ENCODE measurements at regions not wholly inside any gene's neighbourhood (a gene's known extent, or its start where the extent isn't known, plus 50 kb on each side); places are given as distances from the start of the nearest gene placed in this dataset.

GRCh38 chr12:125989696-125990095 is 924.5 kb downstream of the AACS start:
- Histone ChIP-seq H2AK5ac (ENCODE audit: low read depth, low read length) (no peak overlapping the region), H3K14ac (ENCODE audit: insufficient read length) (no peak overlapping the region), H3K23me2 (ENCODE audit: low read depth, low read length) (no peaks in the 10 kb centered on the region), H2BK5ac (ENCODE audit: low read depth, low read length) (no peak overlapping the region), H3K79me1 (ENCODE audit: low read depth, low read length) (no peaks in the 10 kb centered on the region), H3K4me2 (ENCODE audit: insufficient read depth in 1 of 2, low read depth in 2 of 2, low read length in 2 of 2) (no peak overlapping the region), H3K9me3 (ENCODE audit: insufficient read depth in 2 of 2, low read depth in 1 of 2, low read length in 1 of 2) (no peaks in the 10 kb centered on the region), H3K18ac (ENCODE audit: extremely low read depth, low read length) (no peak overlapping the region), H2BK120ac (replicated peaks; ENCODE audit: low read depth, low read length) (no peak overlapping the region), H3K36me3 (ENCODE audit: control insufficient read depth in 2 of 4, insufficient read depth in 4 of 4, low read length in 3 of 4) (no peaks in the 10 kb centered on the region), H3K27ac (ENCODE audit: low read depth, low read length) (no peak overlapping the region), H3K79me2 (ENCODE audit: control insufficient read depth in 1 of 2, insufficient read depth in 2 of 2, low read length in 2 of 2) (no peaks in the 10 kb centered on the region), H3K56ac (replicated peaks; ENCODE audit: insufficient read length, low read depth, low read length) (no peak overlapping the region), H4K20me1 (replicated peaks in 1 of 2; ENCODE audit: control insufficient read depth in 1 of 2, insufficient read depth in 2 of 2, low read length in 2 of 2) (no peaks in the 10 kb centered on the region), H3K4me3 (ENCODE audit: extremely low read depth in 1 of 4, insufficient read depth in 2 of 4, low read depth in 3 of 4, low read length in 4 of 4) (no peak overlapping the region), H4K91ac (replicated peaks; ENCODE audit: insufficient read length, low read length) (no peak overlapping the region), H2BK20ac (ENCODE audit: low read length) (no peak overlapping the region), H3K23ac (ENCODE audit: insufficient read length) (no peak overlapping the region), H2BK12ac (ENCODE audit: low read depth, low read length) (no peak overlapping the region), H3K9ac (replicated peaks in 1 of 4; ENCODE audit: extremely low read depth in 1 of 4, low read depth in 3 of 4, low read length in 3 of 4) (no peak overlapping the region), H2BK15ac (ENCODE audit: low read length) (no peak overlapping the region), H4K8ac (ENCODE audit: extremely low read depth, insufficient read depth, low read length) (no peak overlapping the region), H3K4ac (replicated peaks; ENCODE audit: insufficient read length, low read depth, low read length) (no peak overlapping the region), H3K27me3 (replicated peaks in 1 of 4; ENCODE audit: control insufficient read depth in 3 of 4, extremely low read depth in 1 of 4, insufficient read depth in 3 of 4, low read length in 3 of 4) (peaks cover 0 to 3% (median 1%) of the 10 kb centered on the region in 4 experiments; a peak in 4 of 7 replicates), H3K4me1 (replicated peaks in 1 of 4; ENCODE audit: control insufficient read depth in 3 of 4, insufficient read depth in 4 of 4, low read length in 3 of 4) (no peaks in the 10 kb centered on the region; a peak in 1 of 7 replicates), H2AFZ (ENCODE audit: low read length) (no peak overlapping the region), H4K5ac (ENCODE audit: insufficient read length, low read depth, low read length) (no peak overlapping the region)
- FAIRE-seq (no peak), DNase-seq (ENCODE audit: low read depth in 1 of 2, low spot score in 2 of 2) (no peak)
- WGBS, 2 experiments (ENCODE audit: extremely low coverage in 1 of 2, insufficient coverage in 1 of 2, insufficient read length in 1 of 2, insufficient replicate concordance in 2 of 2, low coverage in 1 of 2, low lambda C conversion rate in 2 of 2, missing lambda C conversion rate in 1 of 2): 85% methylated on average over 2 of the region's 2 CpGs; no CpG with 5 or more reads in 1 of the 2 experiments
- ChIA-PET POLR2A (ENCODE audit: partially characterized antibody) (no interaction called here), CTCF (ENCODE audit: partially characterized antibody) (no interaction called here)
- TF ChIP-seq YY1 (IDR thresholded peaks at IDR 0.05; ENCODE audit: low read depth, low read length): no peak
- TF ChIP-seq RXRA (IDR thresholded peaks at IDR 0.05; ENCODE audit: insufficient read depth, low read depth, low read length): no peak
- TF ChIP-seq ZNF274 (IDR thresholded peaks at IDR 0.05; ENCODE audit: borderline replicate concordance, extremely low read depth, low read length): no peak
- no peak for TF ChIP-seq CBX5 (IDR thresholded peaks at IDR 0.05; ENCODE audit: low read depth, low read length)
- TF ChIP-seq EP300 (IDR thresholded peaks at IDR 0.05; ENCODE audit: borderline replicate concordance in 1 of 2, low read depth in 2 of 2, low read length in 2 of 2): no peak
- no peak for TF ChIP-seq CEBPB (IDR thresholded peaks at IDR 0.05; ENCODE audit: low read depth, low read length)
- no peak for TF ChIP-seq NRF1 (IDR thresholded peaks at IDR 0.05; ENCODE audit: low read depth, low read length)
- no peak for TF ChIP-seq BRCA1 (IDR thresholded peaks at IDR 0.05; ENCODE audit: low read depth, low read length)
- no peak for TF ChIP-seq USF2 (IDR thresholded peaks at IDR 0.05; ENCODE audit: low read length)
- TF ChIP-seq PHF8 (conservative IDR thresholded peaks at IDR 0.05; ENCODE audit: low read depth, low read length): no peak
- no peak for TF ChIP-seq POLR2A (IDR thresholded peaks at IDR 0.05; ENCODE audit: control extremely low read depth in 1 of 2, low read depth in 2 of 2, low read length in 2 of 2)
- no peak for TF ChIP-seq NANOG (IDR thresholded peaks at IDR 0.05; ENCODE audit: insufficient read depth, low read depth, low read length, poor library complexity, severe bottlenecking)
- TF ChIP-seq SP4 (IDR thresholded peaks at IDR 0.05; ENCODE audit: low read length): no peak
- no peak for TF ChIP-seq TAF1 (IDR thresholded peaks at IDR 0.05; ENCODE audit: low read depth, low read length)
